GM23248 (cell line): ENCODE measurements at regions not wholly inside any gene's neighbourhood (a gene's known extent, or its start where the extent isn't known, plus 50 kb on each side); places are given as distances from the start of the nearest gene placed in this dataset.

Experiments used
- EZH2 ChIP-seq: fragments of 200-600 bp; sonication (generic); IDR thresholded peaks from 2 replicates; pipeline ENCODE4 v1.6.1; 2018; ENCODE audit warnings: antibody characterized with exemption, mild to moderate bottlenecking; ENCODE audit not compliant: insufficient read depth, poor library complexity, severe bottlenecking
- EZH2phosphoT487 ChIP-seq: fragments of 200-600 bp; sonication (generic); IDR thresholded peaks from 2 replicates; pipeline ENCODE4 v1.6.1; 2018; ENCODE audit warnings: antibody characterized with exemption, moderate library complexity, mild to moderate bottlenecking, low read depth; ENCODE audit not compliant: insufficient read depth

- no peak for TF ChIP-seq EZH2
- TF ChIP-seq EZH2phosphoT487 = no peak
Measured at GRCh38 chr19:31639306-31639705, 290.1 kb upstream of the TSHZ3 start.
